ENCODE measurements at regions not wholly inside any gene's neighbourhood (a gene's known extent, or its start where the extent isn't known, plus 50 kb on each side); places are given as distances from the start of the nearest gene placed in this dataset.

GRCh38 chr16:7057458-7057857 is 275.2 kb upstream of the RBFOX1 start:
- TF ChIP-seq ELF4 (IDR thresholded peaks at IDR 0.05) (no peak), SUZ12 (IDR thresholded peaks at IDR 0.05) (no peak)
